Left ventricle myocardium inferior (tissue), 1 donor: ENCODE measurements at regions not wholly inside any gene's neighbourhood (a gene's known extent, or its start where the extent isn't known, plus 50 kb on each side); places are given as distances from the start of the nearest gene placed in this dataset.
"Not testable (repeated sequence)": the region's sequence is repeated elsewhere in the genome, so short reads cannot be mapped to it uniquely, and the experiment has no call there.

Source experiments
- DNase-seq: peaks from one replicate; pipeline ENCODE4 v3.0.0-alpha.2; 2020
- H3K27ac ChIP-seq: fragments of 200-600 bp; replicated peaks from 2 replicates; pipeline ENCODE4 v1.8.0; 2021
- H3K27me3 ChIP-seq: fragments of 200-600 bp; 2 replicates; pipeline ENCODE4 v1.8.0; 2021; ENCODE audit warnings: low read depth
- H3K36me3 ChIP-seq: fragments of 200-600 bp; 2 replicates; pipeline ENCODE4 v1.8.0; 2021
- H3K4me1 ChIP-seq: fragments of 200-600 bp; 2 replicates; pipeline ENCODE4 v1.8.0; 2021
- H3K4me3 ChIP-seq: fragments of 200-600 bp; 2 replicates; pipeline ENCODE4 v1.8.0; 2021; ENCODE audit warnings: mild to moderate bottlenecking, moderate library complexity
- H3K9me3 ChIP-seq: fragments of 200-600 bp; replicated peaks from 2 replicates; pipeline ENCODE4 v1.8.0; 2021
- intact Hi-C: fragments of 100-400 bp; cut with micrococcal nuclease; formaldehyde crosslinking; loops from one replicate; pipeline ENCODE4 v1.11.0; 2022
- donor health status: DM: no; HTN: yes; CAD: no; lungs with severe emphysema.

GRCh38 chr2:95767531-95767930 is 175.7 kb downstream of the TRIM43 start:
- H3K4me1 ChIP-seq, intact Hi-C loops, DNase-seq, H3K4me3 ChIP-seq, H3K27me3 ChIP-seq, H3K9me3 ChIP-seq, H3K36me3 ChIP-seq, H3K27ac ChIP-seq: not testable (repeated sequence)

DNA sequence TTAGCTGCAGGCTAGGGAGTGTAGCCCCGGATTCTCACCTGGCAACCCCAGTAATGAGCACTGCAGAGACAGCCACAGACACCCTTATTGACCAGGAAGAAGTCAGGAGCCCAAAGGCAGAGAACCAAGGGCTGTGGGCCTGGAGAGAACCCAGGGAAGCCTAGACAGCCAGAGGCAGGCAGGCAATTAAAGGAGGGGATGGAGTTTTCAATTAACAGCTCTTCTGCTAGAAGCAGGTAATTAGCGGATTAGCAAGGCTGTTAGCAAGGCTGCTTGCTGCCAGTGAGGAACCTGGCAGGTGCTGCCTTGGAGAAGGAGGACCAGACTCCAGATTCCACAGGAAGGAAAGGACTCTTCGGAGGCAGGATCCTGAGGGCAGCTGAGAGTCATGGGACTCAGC is 176.1 kb downstream of the TRIM43 start:
- DNase-seq, intact Hi-C loops: not testable (repeated sequence)

GRCh38 chr2:95769256-95769655 is 177.5 kb downstream of the TRIM43 start:
- intact Hi-C loops, H3K36me3 ChIP-seq, H3K4me3 ChIP-seq, H3K27ac ChIP-seq, H3K9me3 ChIP-seq, H3K27me3 ChIP-seq, DNase-seq, H3K4me1 ChIP-seq: not testable (repeated sequence)

More for the DNA sequence above, 176.1 kb downstream of the TRIM43 start:
- H3K4me1 ChIP-seq, H3K27ac ChIP-seq, H3K27me3 ChIP-seq, H3K36me3 ChIP-seq, H3K4me3 ChIP-seq, H3K9me3 ChIP-seq: not testable (repeated sequence)

DNA sequence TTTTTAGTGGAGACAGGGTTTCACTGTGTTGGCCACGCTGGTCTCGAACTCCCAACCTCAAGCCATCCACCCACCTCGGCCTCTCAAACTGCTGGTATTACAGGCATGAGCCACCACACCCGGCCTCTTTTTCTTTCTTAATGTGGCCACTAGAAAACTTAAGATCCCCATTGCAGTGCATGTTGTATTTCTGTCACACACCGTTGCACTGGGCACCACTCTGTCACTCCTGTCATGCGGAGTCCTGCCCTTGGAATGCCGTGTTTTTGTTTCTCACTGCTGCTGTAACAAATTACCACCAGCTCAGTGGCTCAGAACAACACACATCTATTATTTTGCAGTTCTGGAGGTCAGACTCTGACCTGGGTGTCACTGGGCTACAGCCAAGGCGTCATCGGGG is 178.9 kb downstream of the TRIM43 start:
- H3K27ac ChIP-seq, H3K4me1 ChIP-seq, H3K9me3 ChIP-seq, H3K36me3 ChIP-seq, intact Hi-C loops, H3K27me3 ChIP-seq, H3K4me3 ChIP-seq, DNase-seq: not testable (repeated sequence)

DNA sequence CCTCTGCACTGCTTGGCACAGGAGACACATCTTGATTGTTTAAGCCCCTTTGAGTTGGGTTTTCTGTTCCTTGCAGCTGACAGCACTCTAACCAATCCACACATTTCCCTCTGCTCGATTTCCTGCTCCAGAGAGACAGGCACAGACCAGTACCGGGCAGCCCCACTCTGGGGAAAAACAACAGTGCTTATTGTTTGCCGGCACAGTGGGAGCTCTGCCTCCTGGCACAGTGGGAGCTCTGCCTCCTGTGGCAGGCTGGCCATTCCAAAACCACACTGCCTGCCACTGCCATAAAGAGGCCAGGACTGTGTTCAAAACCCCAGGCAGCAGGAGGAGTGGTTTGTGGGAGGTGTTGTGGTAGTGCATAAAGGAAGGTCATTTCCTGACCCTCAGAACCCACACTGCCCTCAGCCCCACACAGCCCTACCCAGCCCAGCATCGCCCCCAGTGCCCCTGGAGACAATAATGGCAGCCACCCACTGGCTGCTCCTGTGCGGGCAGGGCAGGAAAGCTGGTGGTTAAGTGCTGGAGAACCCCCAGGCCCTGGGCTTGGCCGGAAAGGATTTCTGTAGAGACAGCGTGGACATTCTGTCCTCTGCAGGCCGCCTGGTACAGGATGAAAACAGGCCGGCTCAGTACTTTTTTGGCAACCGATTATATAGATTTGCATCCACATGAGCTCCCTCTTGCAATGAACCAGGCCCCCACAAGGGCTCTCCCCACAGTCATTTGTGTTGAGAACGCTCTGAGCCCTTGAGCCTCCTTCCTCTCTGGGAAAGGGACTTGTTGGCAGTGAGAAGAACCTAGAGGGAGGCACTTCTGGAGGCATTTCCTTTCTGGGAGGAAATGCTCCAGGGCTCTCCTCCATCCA is 182.8 kb downstream of the TRIM43 start:
- H3K36me3 ChIP-seq, H3K4me1 ChIP-seq: not testable (repeated sequence)

GRCh38 chr2:95775193-95775531 is 183.4 kb downstream of the TRIM43 start:
- not testable (repeated sequence) for H3K36me3 ChIP-seq, DNase-seq

More for the DNA sequence above, 182.8 kb downstream of the TRIM43 start:
- DNase-seq, H3K27ac ChIP-seq, intact Hi-C loops, H3K4me3 ChIP-seq, H3K27me3 ChIP-seq, H3K9me3 ChIP-seq: not testable (repeated sequence)

More at GRCh38 chr2:95775193-95775531, 183.4 kb downstream of the TRIM43 start:
- H3K27me3 ChIP-seq, H3K4me1 ChIP-seq, H3K9me3 ChIP-seq, H3K4me3 ChIP-seq, H3K27ac ChIP-seq, intact Hi-C loops: not testable (repeated sequence)
